K562 (cell line): ENCODE measurements at regions not wholly inside any gene's neighbourhood (a gene's known extent, or its start where the extent isn't known, plus 50 kb on each side); places are given as distances from the start of the nearest gene placed in this dataset.

Experiments
- BMI1 ChIP-seq: fragments of 150-350 bp; IDR thresholded peaks from 2 replicates; pipeline ENCODE4 v1.6.1; 2014; ENCODE audit warnings: low read length
- CBX1 ChIP-seq: sonication (generic); IDR thresholded peaks from 2 replicates; pipeline ENCODE4 v1.6.1; 2016; ENCODE audit warnings: antibody characterized with exemption, low read depth, mild to moderate bottlenecking
- CCNT2 ChIP-seq: IDR thresholded peaks from 2 replicates; pipeline ENCODE4 v1.6.1; 2011; ENCODE audit warnings: borderline replicate concordance, low read depth, mild to moderate bottlenecking, moderate library complexity, mixed read lengths, low read length; ENCODE audit not compliant: insufficient read length; ENCODE audit errors: extremely low read depth
- DIDO1 ChIP-seq: fragments of 450-650 bp; IDR thresholded peaks from 2 replicates; pipeline ENCODE4 v1.6.1; 2016; ENCODE audit warnings: low read depth, missing biosample characterization, missing genetic modification characterization
- RCOR1 ChIP-seq, 2 experiments: IDR thresholded peaks; 2 replicates each; pipeline ENCODE4 v1.6.1; 2012; ENCODE audit warnings: low read depth in 2 of 2, low read length in 2 of 2, borderline replicate concordance in 1 of 2, improper control_type of control experiment in 1 of 2
- TARDBP ChIP-seq: fragments of 450-650 bp; IDR thresholded peaks from 2 replicates; pipeline ENCODE4 v1.6.1; 2016
- ZBTB40 ChIP-seq, 2 experiments: fragments of 450-650 bp in 1 of 2; sonication (generic) in 1 of 2; formaldehyde crosslinking in 1 of 2; IDR thresholded peaks; 2 replicates each; pipeline versions ENCODE4 v1.7.1 to v1.9.0; 2016 to 2022; ENCODE audit warnings: inconsistent platforms in 1 of 2, mild to moderate bottlenecking in 1 of 2, missing genetic modification reagents in 1 of 2
- ZNF395 ChIP-seq: fragments of 200-800 bp; sonication (Bioruptor generic); IDR thresholded peaks from 2 replicates; pipeline ENCODE4 v1.6.1; 2017; ENCODE audit warnings: missing genetic modification characterization, missing compliant biosample characterization
- ZNF780A ChIP-seq: fragments of 250-450 bp; sonication (Bioruptor Pico); IDR thresholded peaks from 2 replicates; pipeline ENCODE4 v1.5.0; 2021; ENCODE audit warnings: mild to moderate bottlenecking

GRCh38 chr5:126108470-126108869 lies 314.7 kb upstream of the GRAMD2B start (continued):
- TF ChIP-seq RCOR1 (IDR thresholded peaks at IDR 0.05; ENCODE audit: borderline replicate concordance in 1 of 2, low read depth in 2 of 2, low read length in 2 of 2) = no peak
- no peak for TF ChIP-seq CBX1
- TF ChIP-seq CCNT2 = no peak
- no peak for TF ChIP-seq BMI1
- no peak for TF ChIP-seq ZNF780A (CRISPR knock-in tag)
- no peak for TF ChIP-seq DIDO1 (tag)
- no peak for TF ChIP-seq ZBTB40 (IDR thresholded peaks at IDR 0.05)
- TF ChIP-seq ZBTB40 (CRISPR knock-in tag; IDR thresholded peaks at IDR 0.05) = no peak
- no peak for TF ChIP-seq ZNF395 (CRISPR knock-in tag)
- no peak for TF ChIP-seq TARDBP
- TF ChIP-seq, all 486 proteins: peak for 0
